Left ventricle myocardium inferior (tissue), 1 donor: ENCODE measurements at regions not wholly inside any gene's neighbourhood (a gene's known extent, or its start where the extent isn't known, plus 50 kb on each side); places are given as distances from the start of the nearest gene placed in this dataset.

ENCODE experiments used
- DNase-seq: peaks from one replicate; pipeline ENCODE4 v3.0.0-alpha.2; 2020
- H3K27ac ChIP-seq: fragments of 200-600 bp; replicated peaks from 2 replicates; pipeline ENCODE4 v1.8.0; 2021
- H3K27me3 ChIP-seq: fragments of 200-600 bp; 2 replicates; pipeline ENCODE4 v1.8.0; 2021; ENCODE audit warnings: low read depth
- H3K36me3 ChIP-seq: fragments of 200-600 bp; 2 replicates; pipeline ENCODE4 v1.8.0; 2021
- H3K4me1 ChIP-seq: fragments of 200-600 bp; 2 replicates; pipeline ENCODE4 v1.8.0; 2021
- H3K4me3 ChIP-seq: fragments of 200-600 bp; 2 replicates; pipeline ENCODE4 v1.8.0; 2021; ENCODE audit warnings: mild to moderate bottlenecking, moderate library complexity
- H3K9me3 ChIP-seq: fragments of 200-600 bp; replicated peaks from 2 replicates; pipeline ENCODE4 v1.8.0; 2021
- CTCF ChIP-seq: fragments of 200-600 bp; IDR thresholded peaks from 2 replicates; pipeline ENCODE4 v1.8.0; 2021; ENCODE audit warnings: antibody characterized with exemption, mild to moderate bottlenecking, borderline replicate concordance
- intact Hi-C: fragments of 100-400 bp; cut with micrococcal nuclease; formaldehyde crosslinking; loops from one replicate; pipeline ENCODE4 v1.11.0; 2022
- donor health status: DM: no; HTN: yes; CAD: no; lungs with severe emphysema.

- Histone ChIP-seq H3K27ac (no peak overlapping the region), H3K4me3 (no peak overlapping the region), H3K27me3 (no peaks in the 10 kb centered on the region), H3K4me1 (no peaks in the 10 kb centered on the region), H3K36me3 (no peaks in the 10 kb centered on the region), H3K9me3 (no peaks in the 10 kb centered on the region)
- intact Hi-C loops: no loop called here
- TF ChIP-seq CTCF: no peak
- DNase-seq: no peak
These were observed 151.4 kb downstream of the ETAA1 start for GRCh38 chr2:67548317-67549201.

DNA sequence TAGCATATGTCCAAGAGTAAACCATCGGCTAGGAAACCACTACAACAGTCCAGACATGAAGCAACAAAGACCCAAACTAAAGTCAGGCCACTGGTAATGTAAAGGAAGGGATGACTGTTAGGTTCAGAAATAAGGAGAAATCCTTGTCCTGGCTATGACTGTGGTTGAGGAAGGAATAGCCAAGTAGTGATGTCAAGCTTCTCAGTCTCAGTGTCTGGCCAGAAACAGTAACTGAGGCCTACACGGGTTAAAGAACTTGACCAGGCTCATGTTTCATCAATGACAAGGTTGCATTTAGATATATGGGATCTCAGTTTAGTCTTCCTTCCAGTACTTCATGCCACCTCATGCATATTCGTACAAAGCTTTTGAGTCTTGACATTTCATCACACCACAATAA, 162.0 kb downstream of the ETAA1 start:
- intact Hi-C loops: no loop called here
- no peak for DNase-seq
- Histone ChIP-seq H3K27me3 (no peaks in the 10 kb centered on the region), H3K36me3 (no peaks in the 10 kb centered on the region), H3K9me3 (no peaks in the 10 kb centered on the region), H3K27ac (no peak overlapping the region), H3K4me1 (peaks cover 19% of the 10 kb centered on the region), H3K4me3 (no peak overlapping the region)
- no peak for TF ChIP-seq CTCF

- no peaks in the 10 kb centered on the region for H3K27me3 ChIP-seq
- no peak for TF ChIP-seq CTCF
- no peak for DNase-seq
- H3K9me3 ChIP-seq: no peaks in the 10 kb centered on the region
- no peaks in the 10 kb centered on the region for H3K36me3 ChIP-seq
- peaks cover 19% of the 10 kb centered on the region for H3K4me1 ChIP-seq
- intact Hi-C loops: no loop called here
- no peak overlapping the region for H3K4me3 ChIP-seq
- peak overlapping the region; percentile 79 for H3K27ac ChIP-seq
These were observed 163.8 kb downstream of the ETAA1 start for GRCh38 chr2:67560771-67561456.

- H3K9me3 ChIP-seq: no peaks in the 10 kb centered on the region
- H3K27me3 ChIP-seq: no peaks in the 10 kb centered on the region
- H3K27ac ChIP-seq: peak overlapping the region; percentile 79
- peak; percentile 62 for DNase-seq
- H3K4me3 ChIP-seq: no peak overlapping the region
- no peak for TF ChIP-seq CTCF
- H3K4me1 ChIP-seq: peaks cover 19% of the 10 kb centered on the region
- H3K36me3 ChIP-seq: no peaks in the 10 kb centered on the region
- intact Hi-C loops: no loop called here
These were observed 164.4 kb downstream of the ETAA1 start for GRCh38 chr2:67561457-67561965.

GRCh38 chr2:67564076-67564475, 166.9 kb downstream of the ETAA1 start:
- TF ChIP-seq CTCF: no peak
- Histone ChIP-seq H3K4me3 (no peak overlapping the region), H3K36me3 (no peaks in the 10 kb centered on the region), H3K27ac (peak overlapping the region; percentile 47), H3K4me1 (peaks cover 24% of the 10 kb centered on the region), H3K27me3 (no peaks in the 10 kb centered on the region), H3K9me3 (no peaks in the 10 kb centered on the region)
- DNase-seq: no peak
- intact Hi-C loops: no loop called here
